BE2C (cell line): ENCODE measurements at regions not wholly inside any gene's neighbourhood (a gene's known extent, or its start where the extent isn't known, plus 50 kb on each side); places are given as distances from the start of the nearest gene placed in this dataset.

Experiments
- DNase-seq: peaks from one replicate; pipeline ENCODE4 v3.0.0-alpha.2; 2020
- H3K27me3 ChIP-seq: fragments of 250-450 bp; sonication (Bioruptor Pico); 2 replicates; pipeline ENCODE4 v1.5.1; 2020; ENCODE audit warnings: mild to moderate bottlenecking
- H3K36me3 ChIP-seq: fragments of 250-450 bp; sonication (Bioruptor Pico); 2 replicates; pipeline ENCODE4 v1.5.1; 2020; ENCODE audit warnings: mild to moderate bottlenecking
- H3K4me1 ChIP-seq: fragments of 250-450 bp; sonication (Bioruptor Pico); 2 replicates; pipeline ENCODE4 v1.5.1; 2020
- H3K4me3 ChIP-seq: 2 replicates; pipeline ENCODE4 v1.5.1; 2011; ENCODE audit warnings: low read depth, low read length
- H3K9me3 ChIP-seq: fragments of 250-450 bp; sonication (Bioruptor Pico); 2 replicates; pipeline ENCODE4 v1.5.1; 2020
- CTCF ChIP-seq: IDR thresholded peaks from 2 replicates; pipeline ENCODE4 v1.5.1; 2012; ENCODE audit warnings: mild to moderate bottlenecking, low read depth, low read length

DNA sequence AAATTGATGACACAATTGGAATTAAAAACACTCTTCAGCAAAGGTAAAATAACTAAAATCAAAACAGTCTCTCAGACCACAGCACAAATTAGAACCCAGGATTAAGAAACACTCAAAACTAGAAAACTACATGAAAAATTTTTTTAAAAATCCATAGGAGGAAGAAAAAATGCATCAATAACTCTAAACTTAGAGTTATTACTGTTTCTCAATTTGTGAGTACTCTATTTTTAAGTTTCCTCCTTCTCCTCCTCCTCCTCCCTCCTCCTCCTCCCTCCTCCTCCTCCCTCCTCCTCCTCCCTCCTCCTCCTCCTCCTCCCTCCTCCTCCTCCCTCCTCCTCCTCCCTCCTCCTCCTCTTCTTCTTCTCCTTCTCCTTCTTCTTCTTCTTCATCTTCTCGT, 1395.7 kb downstream of the STIM2 start:
- TF ChIP-seq CTCF = no peak
- Histone ChIP-seq H3K9me3 (no peaks in the 10 kb centered on the region), H3K4me1 (no peaks in the 10 kb centered on the region), H3K4me3 (no peak overlapping the region), H3K36me3 (no peaks in the 10 kb centered on the region), H3K27me3 (no peaks in the 10 kb centered on the region)
- DNase-seq = no peak

GRCh38 chr4:28259951-28260350, 1399.3 kb downstream of the STIM2 start:
- H3K4me1 ChIP-seq = no peaks in the 10 kb centered on the region
- H3K4me3 ChIP-seq = no peak overlapping the region
- H3K9me3 ChIP-seq = no peaks in the 10 kb centered on the region
- no peaks in the 10 kb centered on the region for H3K36me3 ChIP-seq
- no peaks in the 10 kb centered on the region for H3K27me3 ChIP-seq
- DNase-seq = no peak
- TF ChIP-seq CTCF = no peak

DNA sequence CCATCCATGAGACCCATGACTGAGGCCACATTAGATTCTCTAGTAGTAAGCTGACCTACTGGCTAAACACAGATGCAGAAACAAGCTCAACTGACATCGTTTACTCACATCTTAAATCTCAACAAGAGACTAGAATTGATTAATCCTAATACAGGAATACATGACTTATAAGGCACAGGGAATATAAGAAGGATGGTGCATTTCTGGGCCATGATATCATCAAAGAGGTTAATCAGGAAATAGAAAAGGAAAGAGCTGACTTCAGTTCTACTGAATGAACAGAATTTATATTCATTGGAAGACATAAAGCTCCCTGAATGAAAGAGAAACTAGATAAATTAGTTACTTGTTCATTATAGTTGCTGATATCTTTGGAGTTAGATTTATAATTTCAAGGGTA, 1406.5 kb downstream of the STIM2 start:
- no peaks in the 10 kb centered on the region for H3K36me3 ChIP-seq
- H3K4me3 ChIP-seq = no peak overlapping the region
- no peaks in the 10 kb centered on the region for H3K27me3 ChIP-seq
- no peak for DNase-seq
- no peaks in the 10 kb centered on the region for H3K9me3 ChIP-seq
- no peak for TF ChIP-seq CTCF
- no peaks in the 10 kb centered on the region for H3K4me1 ChIP-seq

- Histone ChIP-seq H3K27me3 (no peaks in the 10 kb centered on the region), H3K4me3 (no peak overlapping the region), H3K9me3 (no peaks in the 10 kb centered on the region), H3K36me3 (no peaks in the 10 kb centered on the region), H3K4me1 (no peaks in the 10 kb centered on the region)
- TF ChIP-seq CTCF = no peak
- no peak for DNase-seq
Measured at GRCh38 chr4:28269426-28269825, 1408.8 kb downstream of the STIM2 start.

DNA sequence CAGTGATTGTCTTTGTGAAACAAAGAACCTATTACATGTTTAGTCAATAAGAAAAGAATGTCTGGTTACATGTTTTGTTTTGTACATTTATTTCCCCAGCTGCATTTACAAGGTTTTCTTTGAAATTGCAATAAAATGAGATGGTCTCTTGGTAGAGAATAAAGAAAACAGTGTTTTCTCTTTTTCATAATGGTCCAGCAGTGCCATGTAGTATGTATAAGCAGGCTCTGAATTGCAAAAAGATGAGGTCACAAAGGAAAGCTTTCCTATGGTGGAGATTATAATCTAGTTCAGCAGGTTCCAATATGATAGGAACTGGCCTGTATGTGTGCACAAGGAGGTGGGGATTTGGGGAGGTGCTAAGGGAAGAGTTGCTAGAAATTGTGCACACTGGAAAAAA, 1417.3 kb downstream of the STIM2 start:
- H3K4me3 ChIP-seq = no peak overlapping the region
- H3K36me3 ChIP-seq = no peaks in the 10 kb centered on the region
- DNase-seq = no peak
- no peaks in the 10 kb centered on the region for H3K27me3 ChIP-seq
- H3K9me3 ChIP-seq = no peaks in the 10 kb centered on the region
- TF ChIP-seq CTCF = no peak
- H3K4me1 ChIP-seq = no peaks in the 10 kb centered on the region

DNA sequence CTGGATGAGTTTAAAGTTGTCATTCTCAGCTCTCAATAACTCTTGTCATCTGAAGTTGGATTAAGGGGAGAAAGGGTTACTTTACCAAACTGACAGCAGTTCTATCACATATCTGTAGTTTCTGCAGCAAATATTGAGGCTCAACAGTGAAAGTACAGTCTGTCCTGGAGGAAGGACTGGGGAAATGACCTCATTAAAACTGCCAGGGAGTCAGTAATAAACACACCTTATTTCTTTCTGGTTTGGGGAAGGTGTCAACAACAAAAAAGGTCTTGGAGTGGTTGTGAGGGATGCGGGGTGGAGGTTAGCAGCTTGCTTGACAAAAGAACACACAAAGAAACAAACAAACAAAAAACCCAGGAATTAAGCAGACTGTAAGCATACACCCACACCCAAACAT, 1418.0 kb downstream of the STIM2 start:
- Histone ChIP-seq H3K36me3 (no peaks in the 10 kb centered on the region), H3K9me3 (no peaks in the 10 kb centered on the region), H3K27me3 (no peaks in the 10 kb centered on the region), H3K4me1 (no peaks in the 10 kb centered on the region), H3K4me3 (no peak overlapping the region)
- no peak for TF ChIP-seq CTCF
- DNase-seq = no peak
